ENCODE measurements at regions not wholly inside any gene's neighbourhood (a gene's known extent, or its start where the extent isn't known, plus 50 kb on each side); places are given as distances from the start of the nearest gene placed in this dataset.

DNA sequence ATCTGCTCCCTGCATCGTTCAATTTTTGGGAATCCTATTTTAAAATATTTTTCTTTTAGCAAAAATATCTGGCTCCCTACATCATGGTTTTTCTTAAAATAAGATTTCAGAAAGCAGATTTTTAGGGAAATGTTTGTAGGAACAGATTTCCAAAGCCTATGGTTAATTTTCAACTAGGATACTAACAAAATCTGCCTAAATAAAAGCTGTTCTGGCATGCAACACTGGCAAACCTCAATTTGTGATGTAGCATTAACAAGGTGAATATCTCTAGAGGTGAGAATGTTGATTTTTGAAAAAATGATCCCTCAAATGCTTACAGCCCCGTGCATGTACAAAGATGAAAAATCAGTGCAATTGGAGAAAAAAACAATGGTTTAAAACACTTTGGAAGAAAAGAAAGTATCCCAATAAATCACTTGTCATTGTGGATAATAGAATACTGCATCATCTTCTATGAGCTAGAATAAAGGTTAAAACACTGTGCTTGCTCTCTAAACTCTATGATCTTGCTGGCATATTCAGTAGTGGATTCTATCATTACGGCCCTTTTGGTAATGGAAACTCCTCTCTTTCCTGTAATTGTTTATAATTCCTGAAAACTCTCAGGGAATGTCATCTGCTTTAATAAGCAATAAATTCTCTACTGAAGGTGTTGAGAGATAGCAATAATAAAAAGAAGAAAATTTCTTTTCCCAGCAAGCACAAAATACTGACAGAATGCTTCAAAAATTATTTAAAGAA lies 97.6 kb downstream of the C4orf33 start:
- intact Hi-C loops (cut with micrococcal nuclease) (no loop called here), in situ Hi-C loops (cut with MboI; ENCODE audit: low sequenced_read_pairs) (no loop called here), dilution Hi-C loops (cut with HindIII; ENCODE audit: low sequenced_read_pairs, unreplicated experiment) (no loop called here)
- no peak overlapping the region for H3K4me2 ChIP-seq (ENCODE audit: low read depth, low read length)
- H3K27ac ChIP-seq (ENCODE audit: insufficient read depth, low read length) = no peak overlapping the region
- H3K9me3 ChIP-seq (ENCODE audit: control insufficient read depth, insufficient read depth, low read length) = no peaks in the 10 kb centered on the region
- no peaks in the 10 kb centered on the region for H3K4me1 ChIP-seq (ENCODE audit: control insufficient read depth, insufficient read depth, low read length)
- no peak overlapping the region for H3K18ac ChIP-seq (ENCODE audit: low read depth, low read length)
- H2AFZ ChIP-seq (replicated peaks; ENCODE audit: low read length, poor library complexity) = no peak overlapping the region
- no peaks in the 10 kb centered on the region for H4K20me1 ChIP-seq (ENCODE audit: insufficient read depth, low read length)
- no peak overlapping the region for H3K14ac ChIP-seq (replicated peaks; ENCODE audit: low read depth, low read length)
- ATAC-seq (ENCODE audit: low read depth) (no peak), DNase-seq (no peak)
- no peak overlapping the region for H2AK9ac ChIP-seq (replicated peaks; ENCODE audit: low read depth, low read length, poor library complexity)
- no peaks in the 10 kb centered on the region for H3K9me1 ChIP-seq (ENCODE audit: insufficient read depth, low read length)
- CTCF ChIA-PET = no interaction called here
- no peaks in the 10 kb centered on the region for H3K79me1 ChIP-seq (ENCODE audit: low read depth in 1 of 2, low read length in 2 of 2)
- no CpG with 5 or more reads among the region's 3 CpGs for WGBS, 2 experiments (ENCODE audit: extremely low coverage in 2 of 2, insufficient read length in 1 of 2)
- H3K36me3 ChIP-seq (ENCODE audit: control insufficient read depth, insufficient read depth, low read length) = no peaks in the 10 kb centered on the region
- no peak overlapping the region for H3K23ac ChIP-seq (ENCODE audit: low read depth, low read length)
- no peak overlapping the region for H2BK20ac ChIP-seq (ENCODE audit: low read depth, low read length)
- no peak overlapping the region for H3K4me3 ChIP-seq (ENCODE audit: insufficient read depth, low read depth, low read length)
- no peaks in the 10 kb centered on the region for H3K27me3 ChIP-seq (ENCODE audit: control insufficient read depth, insufficient read depth, low read length)
- POLR2A ChIA-PET (ENCODE audit: unreplicated experiment) = no interaction called here
- H2AK5ac ChIP-seq (ENCODE audit: low read depth, low read length) = no peak overlapping the region
- no TSS peak for BruUV-seq (replicated peaks)
- no peak overlapping the region for H2BK120ac ChIP-seq (ENCODE audit: low read depth, low read length)
- H2BK5ac ChIP-seq (ENCODE audit: low read depth, low read length, poor library complexity, severe bottlenecking) = no peak overlapping the region
- TF ChIP-seq SMC3 (IDR thresholded peaks at IDR 0.05; ENCODE audit: low read depth, low read length) (no peak), MAFK (IDR thresholded peaks at IDR 0.05; ENCODE audit: low read depth, low read length) (no peak), RCOR1 (IDR thresholded peaks at IDR 0.05; ENCODE audit: insufficient replicate concordance, low read length) (no peak), NFE2L2 (IDR thresholded peaks at IDR 0.05; ENCODE audit: low read depth, low read length) (no peak), MXI1 (IDR thresholded peaks at IDR 0.05; ENCODE audit: borderline replicate concordance, low read depth, low read length) (no peak), FOS (IDR thresholded peaks at IDR 0.05; ENCODE audit: low read depth, low read length) (no peak), POLR2A (IDR thresholded peaks at IDR 0.05; ENCODE audit: low read depth, low read length) (no peak), RAD21 (IDR thresholded peaks at IDR 0.05; ENCODE audit: low read length) (no peak)
- TF ChIP-seq, protein P1, sequence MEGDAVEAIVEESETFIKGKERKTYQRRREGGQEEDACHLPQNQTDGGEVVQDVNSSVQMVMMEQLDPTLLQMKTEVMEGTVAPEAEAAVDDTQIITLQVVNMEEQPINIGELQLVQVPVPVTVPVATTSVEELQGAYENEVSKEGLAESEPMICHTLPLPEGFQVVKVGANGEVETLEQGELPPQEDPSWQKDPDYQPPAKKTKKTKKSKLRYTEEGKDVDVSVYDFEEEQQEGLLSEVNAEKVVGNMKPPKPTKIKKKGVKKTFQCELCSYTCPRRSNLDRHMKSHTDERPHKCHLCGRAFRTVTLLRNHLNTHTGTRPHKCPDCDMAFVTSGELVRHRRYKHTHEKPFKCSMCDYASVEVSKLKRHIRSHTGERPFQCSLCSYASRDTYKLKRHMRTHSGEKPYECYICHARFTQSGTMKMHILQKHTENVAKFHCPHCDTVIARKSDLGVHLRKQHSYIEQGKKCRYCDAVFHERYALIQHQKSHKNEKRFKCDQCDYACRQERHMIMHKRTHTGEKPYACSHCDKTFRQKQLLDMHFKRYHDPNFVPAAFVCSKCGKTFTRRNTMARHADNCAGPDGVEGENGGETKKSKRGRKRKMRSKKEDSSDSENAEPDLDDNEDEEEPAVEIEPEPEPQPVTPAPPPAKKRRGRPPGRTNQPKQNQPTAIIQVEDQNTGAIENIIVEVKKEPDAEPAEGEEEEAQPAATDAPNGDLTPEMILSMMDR (conservative IDR thresholded peaks at IDR 0.05; ENCODE audit: low read depth, low read length) = no peak
- H3K4ac ChIP-seq (ENCODE audit: low read depth, low read length) = no peak overlapping the region
- H4K91ac ChIP-seq (ENCODE audit: insufficient read depth, low read depth, low read length) = no peak overlapping the region
- H3K56ac ChIP-seq (ENCODE audit: extremely low read depth, insufficient read depth, low read length) = no peak overlapping the region
- no peak overlapping the region for H4K5ac ChIP-seq (ENCODE audit: low read depth, low read length)
- H4K8ac ChIP-seq (ENCODE audit: low read depth in 2 of 2, low read length in 2 of 2) = no peak overlapping the region
- H2BK15ac ChIP-seq (ENCODE audit: low read depth, low read length) = no peak overlapping the region
- no peak overlapping the region for H3K9ac ChIP-seq (ENCODE audit: low read depth, low read length)

All from IMR-90 (cell line).